ENCODE measurements at regions not wholly inside any gene's neighbourhood (a gene's known extent, or its start where the extent isn't known, plus 50 kb on each side); places are given as distances from the start of the nearest gene placed in this dataset.

DNA sequence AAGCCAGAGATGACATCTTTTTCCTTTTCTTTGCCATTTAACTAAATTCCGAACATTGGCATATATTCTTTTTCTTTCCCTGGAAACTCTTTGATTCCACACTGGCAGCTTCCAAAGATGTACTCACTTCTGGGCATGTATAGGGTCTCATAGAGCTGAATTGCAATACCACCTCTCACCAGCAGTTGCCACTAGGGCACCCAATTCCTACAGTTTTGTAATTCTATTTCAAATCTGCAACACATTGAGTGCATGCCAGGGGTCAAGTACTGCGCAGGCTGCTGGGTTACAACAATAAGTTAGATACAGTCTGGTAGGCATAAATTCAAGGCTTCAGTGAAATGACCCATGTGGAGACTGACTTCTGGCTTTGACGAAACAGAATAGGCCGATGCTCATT, 208.8 kb upstream of the NLRP1 start:
- TF ChIP-seq FOXP2 (optimal IDR thresholded peaks at IDR 0.05; ENCODE audit: borderline replicate concordance, extremely low read depth, extremely low read length, insufficient read depth) (no peak), TAF1 (IDR thresholded peaks at IDR 0.05; ENCODE audit: borderline replicate concordance, insufficient read depth, low read length) (no peak), SIN3A (IDR thresholded peaks at IDR 0.05; ENCODE audit: borderline replicate concordance, insufficient read depth, low read length) (no peak), POLR2AphosphoS5 (IDR thresholded peaks at IDR 0.05; ENCODE audit: low read depth, low read length) (no peak)
- TF ChIP-seq, protein P1, sequence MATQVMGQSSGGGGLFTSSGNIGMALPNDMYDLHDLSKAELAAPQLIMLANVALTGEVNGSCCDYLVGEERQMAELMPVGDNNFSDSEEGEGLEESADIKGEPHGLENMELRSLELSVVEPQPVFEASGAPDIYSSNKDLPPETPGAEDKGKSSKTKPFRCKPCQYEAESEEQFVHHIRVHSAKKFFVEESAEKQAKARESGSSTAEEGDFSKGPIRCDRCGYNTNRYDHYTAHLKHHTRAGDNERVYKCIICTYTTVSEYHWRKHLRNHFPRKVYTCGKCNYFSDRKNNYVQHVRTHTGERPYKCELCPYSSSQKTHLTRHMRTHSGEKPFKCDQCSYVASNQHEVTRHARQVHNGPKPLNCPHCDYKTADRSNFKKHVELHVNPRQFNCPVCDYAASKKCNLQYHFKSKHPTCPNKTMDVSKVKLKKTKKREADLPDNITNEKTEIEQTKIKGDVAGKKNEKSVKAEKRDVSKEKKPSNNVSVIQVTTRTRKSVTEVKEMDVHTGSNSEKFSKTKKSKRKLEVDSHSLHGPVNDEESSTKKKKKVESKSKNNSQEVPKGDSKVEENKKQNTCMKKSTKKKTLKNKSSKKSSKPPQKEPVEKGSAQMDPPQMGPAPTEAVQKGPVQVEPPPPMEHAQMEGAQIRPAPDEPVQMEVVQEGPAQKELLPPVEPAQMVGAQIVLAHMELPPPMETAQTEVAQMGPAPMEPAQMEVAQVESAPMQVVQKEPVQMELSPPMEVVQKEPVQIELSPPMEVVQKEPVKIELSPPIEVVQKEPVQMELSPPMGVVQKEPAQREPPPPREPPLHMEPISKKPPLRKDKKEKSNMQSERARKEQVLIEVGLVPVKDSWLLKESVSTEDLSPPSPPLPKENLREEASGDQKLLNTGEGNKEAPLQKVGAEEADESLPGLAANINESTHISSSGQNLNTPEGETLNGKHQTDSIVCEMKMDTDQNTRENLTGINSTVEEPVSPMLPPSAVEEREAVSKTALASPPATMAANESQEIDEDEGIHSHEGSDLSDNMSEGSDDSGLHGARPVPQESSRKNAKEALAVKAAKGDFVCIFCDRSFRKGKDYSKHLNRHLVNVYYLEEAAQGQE (IDR thresholded peaks at IDR 0.05; ENCODE audit: insufficient read depth in 1 of 2, low read depth in 2 of 2, low read length in 2 of 2) = no peak

DNA sequence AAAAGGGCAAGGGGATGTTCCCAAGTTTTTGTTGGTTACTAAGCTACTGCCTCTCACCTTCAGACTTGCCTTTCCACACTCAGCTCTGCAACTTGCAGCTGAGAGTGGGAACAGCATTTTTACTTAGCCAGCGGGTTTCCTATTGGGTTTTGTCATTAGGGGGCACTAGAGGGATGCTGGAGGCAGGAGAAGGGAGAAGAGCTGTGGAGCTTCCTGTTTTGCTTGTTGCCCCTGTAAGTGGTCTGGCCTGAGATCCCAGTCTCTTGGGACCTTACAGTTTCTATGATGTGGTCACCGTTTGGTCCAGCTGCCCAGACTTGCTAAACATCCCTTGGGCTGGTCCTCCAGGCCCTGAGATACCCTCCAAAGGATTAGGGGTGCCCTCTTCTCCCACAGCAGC, 209.6 kb upstream of the NLRP1 start:
- TF ChIP-seq POLR2AphosphoS5 (IDR thresholded peaks at IDR 0.05; ENCODE audit: low read depth, low read length) (no peak), SIN3A (IDR thresholded peaks at IDR 0.05; ENCODE audit: borderline replicate concordance, insufficient read depth, low read length) (no peak), FOXP2 (optimal IDR thresholded peaks at IDR 0.05; ENCODE audit: borderline replicate concordance, extremely low read depth, extremely low read length, insufficient read depth) (peak; percentile 62)

DNA sequence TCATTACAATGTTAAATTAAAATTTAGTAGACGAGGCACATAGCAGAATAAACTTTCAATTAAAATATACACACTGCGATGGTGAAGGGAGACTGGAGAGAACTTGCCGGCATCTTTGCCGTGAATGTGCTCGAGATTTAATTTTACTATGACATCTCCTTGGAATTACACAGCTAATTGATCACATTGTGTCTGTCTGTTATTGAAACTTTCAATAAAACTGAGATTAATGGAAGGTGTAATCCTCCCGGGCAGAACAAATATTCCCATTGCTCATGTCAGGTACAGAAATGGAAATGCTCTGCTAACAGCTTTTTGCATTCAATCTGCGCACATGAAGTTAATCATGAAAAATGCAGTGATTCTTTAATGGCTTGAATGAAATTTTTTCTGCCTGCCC, 210.1 kb upstream of the NLRP1 start:
- no peak for TF ChIP-seq TAF1 (IDR thresholded peaks at IDR 0.05; ENCODE audit: borderline replicate concordance, insufficient read depth, low read length)
- TF ChIP-seq, protein P1 (IDR thresholded peaks at IDR 0.05; ENCODE audit: insufficient read depth in 1 of 2, low read depth in 2 of 2, low read length in 2 of 2) = no peak
- TF ChIP-seq FOXP2 (optimal IDR thresholded peaks at IDR 0.05; ENCODE audit: borderline replicate concordance, extremely low read depth, extremely low read length, insufficient read depth) = no peak
- no peak for TF ChIP-seq SIN3A (IDR thresholded peaks at IDR 0.05; ENCODE audit: borderline replicate concordance, insufficient read depth, low read length)
- no peak for TF ChIP-seq POLR2AphosphoS5 (IDR thresholded peaks at IDR 0.05; ENCODE audit: low read depth, low read length)

DNA sequence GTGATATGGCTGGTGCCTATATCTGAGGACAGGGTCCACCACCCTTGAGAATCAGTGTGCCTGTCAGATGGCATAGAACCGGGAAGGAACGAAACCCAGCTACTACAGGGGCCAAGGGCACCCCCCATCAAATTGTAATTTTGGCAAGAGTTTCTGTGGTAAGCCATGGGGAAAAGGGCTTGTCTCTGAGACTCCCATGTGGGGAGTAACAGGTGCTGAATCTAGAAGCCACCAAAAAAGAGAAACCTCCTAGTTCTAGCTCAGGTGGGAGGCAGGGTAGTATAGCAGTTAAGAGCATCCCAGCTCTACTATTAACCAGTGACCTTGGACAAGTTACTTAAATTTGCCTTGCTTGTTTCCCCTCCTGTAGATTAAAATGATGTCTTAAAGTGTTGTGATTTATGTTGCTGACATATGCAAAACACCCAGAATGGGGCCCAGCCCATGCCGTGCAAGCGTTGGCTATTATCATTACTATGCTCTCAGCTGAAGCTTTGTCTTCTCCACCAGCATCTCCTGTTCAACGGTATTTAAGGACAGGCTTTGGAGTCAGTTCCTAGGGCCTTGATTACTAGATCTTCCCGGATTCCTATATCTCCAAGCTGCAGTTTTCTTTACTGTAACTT, 210.7 kb upstream of the NLRP1 start:
- TF ChIP-seq TAF1 (IDR thresholded peaks at IDR 0.05; ENCODE audit: borderline replicate concordance, insufficient read depth, low read length) (no peak), SIN3A (IDR thresholded peaks at IDR 0.05; ENCODE audit: borderline replicate concordance, insufficient read depth, low read length) (no peak), POLR2AphosphoS5 (IDR thresholded peaks at IDR 0.05; ENCODE audit: low read depth, low read length) (peak; percentile 31; the same call in 1 of the 2 replicates), FOXP2 (optimal IDR thresholded peaks at IDR 0.05; ENCODE audit: borderline replicate concordance, extremely low read depth, extremely low read length, insufficient read depth) (no peak)
- TF ChIP-seq, protein P1 (IDR thresholded peaks at IDR 0.05; ENCODE audit: insufficient read depth in 1 of 2, low read depth in 2 of 2, low read length in 2 of 2) = no peak

DNA sequence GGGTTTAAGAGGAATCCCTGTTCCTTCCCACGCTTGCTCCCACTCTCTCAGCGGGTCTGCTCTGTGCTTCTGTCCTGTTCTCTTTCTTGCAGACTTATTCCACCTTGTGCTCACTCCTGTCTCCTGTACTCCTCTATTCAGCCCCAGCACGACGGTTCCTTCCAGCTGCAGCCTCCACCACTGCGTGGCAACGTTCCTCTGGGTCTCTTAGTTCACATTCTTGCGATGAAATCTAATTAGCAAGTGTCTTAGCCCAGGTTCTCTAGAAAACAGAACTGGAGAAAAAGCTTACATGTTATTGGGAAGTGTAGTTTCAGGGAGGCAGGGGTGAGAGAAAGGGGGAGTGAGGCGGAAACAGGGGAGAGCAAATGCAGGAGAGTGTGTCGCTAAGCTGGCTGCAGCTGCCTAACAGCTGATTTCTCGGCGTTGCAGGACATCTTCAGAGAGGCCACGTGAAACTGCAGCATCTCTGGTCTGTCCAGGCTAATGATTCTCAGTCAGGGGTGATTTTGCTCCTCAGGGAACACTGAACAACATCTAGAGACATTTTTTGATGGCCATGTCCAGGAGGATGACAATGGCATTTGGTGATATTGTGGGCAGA, 213.2 kb upstream of the NLRP1 start:
- TF ChIP-seq POLR2AphosphoS5 (IDR thresholded peaks at IDR 0.05; ENCODE audit: low read depth, low read length) = 0 out of 2 replicates have a peak, but pooled peaks have one; percentile 1
- TF ChIP-seq, protein P1 (IDR thresholded peaks at IDR 0.05; ENCODE audit: insufficient read depth in 1 of 2, low read depth in 2 of 2, low read length in 2 of 2) = no peak
